ENCODE measurements at regions not wholly inside any gene's neighbourhood (a gene's known extent, or its start where the extent isn't known, plus 50 kb on each side); places are given as distances from the start of the nearest gene placed in this dataset.

DNA sequence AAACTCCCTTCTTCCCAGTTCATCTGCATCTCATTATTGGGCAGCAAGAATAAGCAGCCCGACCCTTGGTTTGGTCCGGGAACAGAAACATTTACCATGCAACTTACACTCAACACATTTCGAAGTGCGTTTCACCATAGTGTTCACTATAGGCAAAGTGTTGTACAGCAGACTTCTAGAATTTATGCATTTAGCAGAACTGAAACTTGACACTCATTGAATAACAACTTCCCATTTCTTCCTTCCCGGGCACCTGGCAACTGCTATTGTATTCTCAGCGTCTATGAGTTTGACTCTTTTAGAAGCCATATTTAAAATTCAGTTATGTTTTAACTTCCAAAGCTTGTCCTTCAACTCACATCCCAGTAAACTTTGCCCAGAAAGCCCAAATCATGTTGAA is 840.6 kb downstream of the NLGN4X start:
- Histone ChIP-seq H2AFZ (ENCODE audit: low read depth, low read length) (no peak overlapping the region), H3K9me2 (ENCODE audit: insufficient read depth, low read length) (no peaks in the 10 kb centered on the region), H3K4me2 (ENCODE audit: low read length) (no peak overlapping the region), H3F3A (ENCODE audit: insufficient read depth, low read length, poor library complexity, severe bottlenecking) (no peaks in the 10 kb centered on the region), H3K4me3 (ENCODE audit: low read length) (no peak overlapping the region), H3K36me3 (ENCODE audit: insufficient read depth, low read length) (no peaks in the 10 kb centered on the region), H3K27ac (ENCODE audit: low read length) (no peak overlapping the region), H3K9ac (ENCODE audit: low read length) (no peak overlapping the region), H4K20me1 (ENCODE audit: insufficient read depth) (no peaks in the 10 kb centered on the region), H3K9me3 (ENCODE audit: low read length) (no peaks in the 10 kb centered on the region), H3K27me3 (ENCODE audit: insufficient read depth, low read depth, low read length) (no peaks in the 10 kb centered on the region), H3K79me2 (replicated peaks; ENCODE audit: insufficient read depth, low read length) (no peaks in the 10 kb centered on the region)
- TF ChIP-seq RAD21 (conservative IDR thresholded peaks at IDR 0.05) (no peak), EZH2 (IDR thresholded peaks at IDR 0.05; ENCODE audit: borderline replicate concordance, insufficient read depth, low read length, poor library complexity, severe bottlenecking) (no peak), POLR2AphosphoS5 (IDR thresholded peaks at IDR 0.05) (no peak), MXI1 (conservative IDR thresholded peaks at IDR 0.05; ENCODE audit: poor library complexity, severe bottlenecking) (no peak), EP300 (conservative IDR thresholded peaks at IDR 0.05; ENCODE audit: poor library complexity, severe bottlenecking) (no peak), TAF1 (IDR thresholded peaks at IDR 0.05; ENCODE audit: low read depth) (no peak), SMC3 (conservative IDR thresholded peaks at IDR 0.05; ENCODE audit: poor library complexity) (no peak)
- TF ChIP-seq, protein P1, sequence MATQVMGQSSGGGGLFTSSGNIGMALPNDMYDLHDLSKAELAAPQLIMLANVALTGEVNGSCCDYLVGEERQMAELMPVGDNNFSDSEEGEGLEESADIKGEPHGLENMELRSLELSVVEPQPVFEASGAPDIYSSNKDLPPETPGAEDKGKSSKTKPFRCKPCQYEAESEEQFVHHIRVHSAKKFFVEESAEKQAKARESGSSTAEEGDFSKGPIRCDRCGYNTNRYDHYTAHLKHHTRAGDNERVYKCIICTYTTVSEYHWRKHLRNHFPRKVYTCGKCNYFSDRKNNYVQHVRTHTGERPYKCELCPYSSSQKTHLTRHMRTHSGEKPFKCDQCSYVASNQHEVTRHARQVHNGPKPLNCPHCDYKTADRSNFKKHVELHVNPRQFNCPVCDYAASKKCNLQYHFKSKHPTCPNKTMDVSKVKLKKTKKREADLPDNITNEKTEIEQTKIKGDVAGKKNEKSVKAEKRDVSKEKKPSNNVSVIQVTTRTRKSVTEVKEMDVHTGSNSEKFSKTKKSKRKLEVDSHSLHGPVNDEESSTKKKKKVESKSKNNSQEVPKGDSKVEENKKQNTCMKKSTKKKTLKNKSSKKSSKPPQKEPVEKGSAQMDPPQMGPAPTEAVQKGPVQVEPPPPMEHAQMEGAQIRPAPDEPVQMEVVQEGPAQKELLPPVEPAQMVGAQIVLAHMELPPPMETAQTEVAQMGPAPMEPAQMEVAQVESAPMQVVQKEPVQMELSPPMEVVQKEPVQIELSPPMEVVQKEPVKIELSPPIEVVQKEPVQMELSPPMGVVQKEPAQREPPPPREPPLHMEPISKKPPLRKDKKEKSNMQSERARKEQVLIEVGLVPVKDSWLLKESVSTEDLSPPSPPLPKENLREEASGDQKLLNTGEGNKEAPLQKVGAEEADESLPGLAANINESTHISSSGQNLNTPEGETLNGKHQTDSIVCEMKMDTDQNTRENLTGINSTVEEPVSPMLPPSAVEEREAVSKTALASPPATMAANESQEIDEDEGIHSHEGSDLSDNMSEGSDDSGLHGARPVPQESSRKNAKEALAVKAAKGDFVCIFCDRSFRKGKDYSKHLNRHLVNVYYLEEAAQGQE (IDR thresholded peaks at IDR 0.05; ENCODE audit: borderline replicate concordance), result no peak
- TF ChIP-seq, protein P2, sequence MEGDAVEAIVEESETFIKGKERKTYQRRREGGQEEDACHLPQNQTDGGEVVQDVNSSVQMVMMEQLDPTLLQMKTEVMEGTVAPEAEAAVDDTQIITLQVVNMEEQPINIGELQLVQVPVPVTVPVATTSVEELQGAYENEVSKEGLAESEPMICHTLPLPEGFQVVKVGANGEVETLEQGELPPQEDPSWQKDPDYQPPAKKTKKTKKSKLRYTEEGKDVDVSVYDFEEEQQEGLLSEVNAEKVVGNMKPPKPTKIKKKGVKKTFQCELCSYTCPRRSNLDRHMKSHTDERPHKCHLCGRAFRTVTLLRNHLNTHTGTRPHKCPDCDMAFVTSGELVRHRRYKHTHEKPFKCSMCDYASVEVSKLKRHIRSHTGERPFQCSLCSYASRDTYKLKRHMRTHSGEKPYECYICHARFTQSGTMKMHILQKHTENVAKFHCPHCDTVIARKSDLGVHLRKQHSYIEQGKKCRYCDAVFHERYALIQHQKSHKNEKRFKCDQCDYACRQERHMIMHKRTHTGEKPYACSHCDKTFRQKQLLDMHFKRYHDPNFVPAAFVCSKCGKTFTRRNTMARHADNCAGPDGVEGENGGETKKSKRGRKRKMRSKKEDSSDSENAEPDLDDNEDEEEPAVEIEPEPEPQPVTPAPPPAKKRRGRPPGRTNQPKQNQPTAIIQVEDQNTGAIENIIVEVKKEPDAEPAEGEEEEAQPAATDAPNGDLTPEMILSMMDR (IDR thresholded peaks at IDR 0.05; ENCODE audit: poor library complexity, severe bottlenecking), result no peak

DNA sequence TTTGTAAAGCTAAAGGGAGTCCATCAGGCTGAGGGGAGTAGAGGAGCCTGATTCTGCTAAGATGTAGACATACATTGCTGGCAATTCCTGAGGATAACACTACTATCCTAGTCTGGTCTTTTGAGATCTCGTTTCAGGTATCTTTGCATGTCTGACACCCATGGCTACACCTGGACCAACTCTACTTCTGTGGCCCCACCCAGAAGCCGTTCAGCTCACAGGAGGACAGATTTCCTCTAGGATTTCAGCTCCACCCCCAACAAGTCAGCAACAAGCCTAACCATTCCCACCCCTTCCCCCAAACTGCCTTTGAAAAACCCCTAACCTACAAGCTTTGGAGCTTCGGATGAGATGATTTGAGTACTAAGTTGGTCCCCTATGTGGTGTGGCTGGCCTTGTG is 848.2 kb downstream of the NLGN4X start:
- H3K9ac ChIP-seq (ENCODE audit: low read length), result no peak overlapping the region
- H3K9me2 ChIP-seq (ENCODE audit: insufficient read depth, low read length), result no peaks in the 10 kb centered on the region
- no peak overlapping the region for H3K4me3 ChIP-seq (ENCODE audit: low read length)
- H4K20me1 ChIP-seq (ENCODE audit: insufficient read depth), result no peaks in the 10 kb centered on the region
- H3F3A ChIP-seq (ENCODE audit: insufficient read depth, low read length, poor library complexity, severe bottlenecking), result no peaks in the 10 kb centered on the region
- TF ChIP-seq EZH2 (IDR thresholded peaks at IDR 0.05; ENCODE audit: borderline replicate concordance, insufficient read depth, low read length, poor library complexity, severe bottlenecking) (no peak), MXI1 (conservative IDR thresholded peaks at IDR 0.05; ENCODE audit: poor library complexity, severe bottlenecking) (no peak), SMC3 (conservative IDR thresholded peaks at IDR 0.05; ENCODE audit: poor library complexity) (no peak), EP300 (conservative IDR thresholded peaks at IDR 0.05; ENCODE audit: poor library complexity, severe bottlenecking) (no peak), POLR2AphosphoS5 (IDR thresholded peaks at IDR 0.05) (no peak), RAD21 (conservative IDR thresholded peaks at IDR 0.05) (no peak), TAF1 (IDR thresholded peaks at IDR 0.05; ENCODE audit: low read depth) (no peak)
- TF ChIP-seq, protein P2 (IDR thresholded peaks at IDR 0.05; ENCODE audit: poor library complexity, severe bottlenecking), result no peak
- TF ChIP-seq, protein P1 (IDR thresholded peaks at IDR 0.05; ENCODE audit: borderline replicate concordance), result no peak
- no peak overlapping the region for H3K27ac ChIP-seq (ENCODE audit: low read length)
- no peaks in the 10 kb centered on the region for H3K27me3 ChIP-seq (ENCODE audit: insufficient read depth, low read depth, low read length)
- no peaks in the 10 kb centered on the region for H3K9me3 ChIP-seq (ENCODE audit: low read length)
- H3K79me2 ChIP-seq (replicated peaks; ENCODE audit: insufficient read depth, low read length), result no peaks in the 10 kb centered on the region
- H3K4me2 ChIP-seq (ENCODE audit: low read length), result no peak overlapping the region
- no peaks in the 10 kb centered on the region for H3K36me3 ChIP-seq (ENCODE audit: insufficient read depth, low read length)
- H2AFZ ChIP-seq (ENCODE audit: low read depth, low read length), result no peak overlapping the region

All from neural cell (in vitro differentiated cells).